GM13977 (cell line): ENCODE measurements at regions not wholly inside any gene's neighbourhood (a gene's known extent, or its start where the extent isn't known, plus 50 kb on each side); places are given as distances from the start of the nearest gene placed in this dataset.
A peak's percentile ranks its signal among the peaks of the same experiment; 100 is the strongest.

Experiments
- DNase-seq: peaks from one replicate; pipeline ENCODE4 v3.0.0; 2012; ENCODE audit warnings: low spot score
- in situ Hi-C: fragments of 300-500 bp; cut with MboI; formaldehyde crosslinking; loops from one replicate; pipeline ENCODE4 v1.12.0; 2022; ENCODE audit warnings: low sequenced_read_pairs, low pct_unique_long_range_greater_than_20kb, mixed read lengths, inconsistent platforms; ENCODE audit not compliant: unreplicated experiment
- TF ChIP-seq, protein P1 (sequence below): IDR thresholded peaks from 2 replicates; pipeline ENCODE4 v1.5.1; 2012; ENCODE audit warnings: mild to moderate bottlenecking, control low read depth; ENCODE audit not compliant: insufficient read depth; ENCODE audit errors: extremely low read depth, missing control alignments

DNA sequence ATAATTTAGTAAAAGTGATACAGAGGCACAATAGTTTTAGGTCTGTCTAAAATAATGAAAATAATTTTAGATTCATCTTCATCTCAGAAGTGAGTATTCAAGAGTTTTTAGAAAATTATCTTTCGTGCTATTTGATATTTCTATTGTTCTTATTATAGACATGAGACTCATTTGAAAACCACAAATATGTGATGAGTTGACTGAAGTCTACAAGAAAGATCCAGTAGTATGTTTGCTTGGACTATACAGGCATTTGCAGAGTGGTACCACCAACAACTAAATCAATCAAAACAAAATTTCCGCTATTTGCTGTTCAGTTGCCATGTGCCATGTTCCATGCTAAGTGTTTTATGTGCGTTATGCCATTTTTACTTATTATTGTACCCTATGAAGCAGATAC is 1318.5 kb downstream of the STIM2 start:
- TF ChIP-seq, protein P1, sequence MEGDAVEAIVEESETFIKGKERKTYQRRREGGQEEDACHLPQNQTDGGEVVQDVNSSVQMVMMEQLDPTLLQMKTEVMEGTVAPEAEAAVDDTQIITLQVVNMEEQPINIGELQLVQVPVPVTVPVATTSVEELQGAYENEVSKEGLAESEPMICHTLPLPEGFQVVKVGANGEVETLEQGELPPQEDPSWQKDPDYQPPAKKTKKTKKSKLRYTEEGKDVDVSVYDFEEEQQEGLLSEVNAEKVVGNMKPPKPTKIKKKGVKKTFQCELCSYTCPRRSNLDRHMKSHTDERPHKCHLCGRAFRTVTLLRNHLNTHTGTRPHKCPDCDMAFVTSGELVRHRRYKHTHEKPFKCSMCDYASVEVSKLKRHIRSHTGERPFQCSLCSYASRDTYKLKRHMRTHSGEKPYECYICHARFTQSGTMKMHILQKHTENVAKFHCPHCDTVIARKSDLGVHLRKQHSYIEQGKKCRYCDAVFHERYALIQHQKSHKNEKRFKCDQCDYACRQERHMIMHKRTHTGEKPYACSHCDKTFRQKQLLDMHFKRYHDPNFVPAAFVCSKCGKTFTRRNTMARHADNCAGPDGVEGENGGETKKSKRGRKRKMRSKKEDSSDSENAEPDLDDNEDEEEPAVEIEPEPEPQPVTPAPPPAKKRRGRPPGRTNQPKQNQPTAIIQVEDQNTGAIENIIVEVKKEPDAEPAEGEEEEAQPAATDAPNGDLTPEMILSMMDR = no peak
- no peak for DNase-seq
- in situ Hi-C loops = no loop called here

DNA sequence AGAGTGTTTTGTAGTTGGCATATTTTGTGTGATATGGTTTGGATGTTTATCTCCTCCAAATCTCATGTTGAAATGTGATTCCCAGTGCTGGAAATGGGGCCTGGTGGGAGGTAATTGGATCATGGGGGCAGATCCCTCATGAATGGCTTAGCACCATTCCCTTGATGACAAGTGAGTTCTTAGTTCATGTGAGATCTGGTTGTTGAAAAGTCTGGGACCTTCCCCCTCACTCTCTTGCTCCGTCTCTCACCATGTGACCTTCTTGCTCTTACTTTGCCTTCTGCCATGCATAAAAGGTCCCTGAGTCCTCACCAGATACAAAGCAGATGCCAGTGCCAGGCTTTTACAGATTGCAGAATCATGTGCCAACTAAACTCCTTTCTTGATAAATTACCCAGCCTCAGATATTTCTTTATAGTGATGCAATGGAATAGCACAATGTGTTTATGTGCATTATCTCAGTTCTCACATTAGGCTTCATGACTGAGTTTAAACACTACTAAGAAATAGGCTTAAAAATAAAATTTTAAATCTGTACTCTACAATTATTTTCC is 1348.8 kb downstream of the STIM2 start:
- in situ Hi-C loops = no loop called here
- no peak for DNase-seq
- TF ChIP-seq, protein P1 = no peak

DNA sequence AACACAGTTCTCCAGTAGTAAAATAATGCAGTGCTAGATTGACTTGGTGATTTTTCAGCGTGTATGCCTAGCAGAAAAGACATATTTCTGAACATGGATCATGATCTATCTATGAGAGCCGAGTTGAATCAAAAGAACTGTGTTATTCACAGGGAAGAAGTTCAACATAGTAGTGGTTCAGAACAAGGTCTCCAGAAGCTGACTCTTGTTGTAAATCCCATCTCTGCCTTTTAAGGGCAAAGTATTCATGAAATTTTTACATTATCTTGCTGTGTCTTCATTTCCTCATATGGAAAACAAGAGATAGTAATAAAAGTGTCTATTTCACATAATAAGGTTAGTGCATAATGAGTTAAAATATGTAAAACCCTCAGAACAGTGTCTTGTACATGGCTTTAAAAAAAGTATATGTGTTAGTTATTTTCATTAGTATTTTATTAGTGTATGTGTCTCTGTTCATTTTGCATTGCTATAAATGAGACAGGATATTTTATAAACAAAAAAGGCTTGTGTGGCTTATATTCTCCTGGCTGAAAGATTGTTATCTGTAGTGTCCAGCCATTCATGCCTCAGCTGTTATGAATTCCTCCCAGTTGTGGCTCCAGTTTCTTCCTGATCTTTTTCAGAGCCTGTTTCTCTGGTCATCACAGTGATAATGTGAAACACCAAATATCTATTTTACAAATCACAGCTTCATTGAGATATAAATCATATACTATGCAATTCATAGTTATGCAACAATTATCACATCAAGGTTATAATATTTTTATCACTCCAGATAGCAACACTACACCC is 1351.2 kb downstream of the STIM2 start:
- no peak for DNase-seq
- TF ChIP-seq, protein P1 = no peak
- in situ Hi-C loops = no loop called here

DNA sequence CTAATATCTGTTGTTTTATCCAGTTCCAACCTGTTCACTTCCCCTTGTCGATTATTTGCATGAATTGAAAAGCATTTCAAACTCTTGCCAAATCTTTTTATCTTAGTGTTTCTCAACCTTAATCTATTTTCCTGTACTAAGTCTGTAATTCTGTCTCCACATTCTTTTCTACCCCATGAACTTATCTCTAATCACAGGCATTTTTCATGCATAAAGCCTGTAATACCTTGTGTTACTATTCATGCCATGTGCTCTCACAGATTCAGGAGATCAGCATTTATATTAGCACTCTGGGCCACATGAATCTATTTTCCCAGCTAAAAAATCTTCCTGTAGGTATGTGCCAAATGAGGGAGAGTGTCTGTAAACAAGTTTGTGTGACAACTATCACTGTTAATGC is 1360.9 kb downstream of the STIM2 start:
- TF ChIP-seq, protein P1 = no peak
- in situ Hi-C loops = no loop called here

DNA sequence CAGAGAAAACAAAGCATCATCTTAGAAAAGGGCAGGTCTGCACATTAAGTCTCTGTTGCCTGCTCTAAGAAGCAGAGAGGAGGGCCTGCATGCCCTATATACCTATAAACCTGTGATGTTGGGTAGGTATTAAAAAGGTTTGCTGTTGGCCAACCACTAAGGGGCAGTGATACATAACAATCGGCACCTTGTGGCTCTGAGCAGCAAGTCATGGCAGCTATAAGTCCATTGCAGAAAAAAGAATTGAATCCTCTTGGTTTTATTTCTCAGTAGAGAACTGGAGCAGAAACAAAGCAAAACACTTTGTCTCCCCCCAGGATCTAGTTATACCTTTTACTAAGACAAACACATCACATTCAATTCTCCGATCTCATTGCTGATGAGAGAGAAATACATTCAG is 1364.4 kb downstream of the STIM2 start:
- in situ Hi-C loops = no loop called here
- TF ChIP-seq, protein P1 = peak; percentile 40
- DNase-seq = no peak

More for the DNA sequence above, 1360.9 kb downstream of the STIM2 start:
- no peak for DNase-seq

DNA sequence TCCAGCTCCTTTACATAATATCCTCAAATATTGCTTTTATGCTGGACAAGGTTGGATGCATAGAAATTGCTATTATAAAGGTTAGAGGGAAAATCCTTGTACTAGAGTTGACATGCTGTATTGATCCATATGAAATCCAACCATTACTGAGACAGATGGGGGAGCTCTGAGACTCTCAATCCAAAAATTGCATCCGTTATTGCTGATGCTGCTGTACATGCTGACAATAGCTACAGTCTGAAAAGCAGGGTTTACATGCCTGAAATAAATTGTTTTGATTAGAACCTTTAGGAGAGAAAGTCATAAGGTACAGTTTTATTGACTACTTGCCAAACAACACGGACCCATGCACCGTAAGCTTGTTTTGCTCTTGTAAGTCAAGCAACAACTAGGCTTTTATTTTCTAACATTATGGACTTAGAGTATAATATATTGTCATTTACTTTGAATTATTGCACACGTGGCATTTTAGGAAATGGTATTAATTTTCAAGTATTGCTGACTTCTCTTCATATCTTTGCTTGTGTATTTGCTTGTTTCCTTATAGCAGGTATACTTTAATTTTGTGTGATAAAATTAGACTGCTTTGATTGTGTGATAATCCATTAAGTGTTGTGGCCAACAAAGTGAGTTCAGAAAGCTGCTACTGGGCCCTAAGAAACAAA is 1365.2 kb downstream of the STIM2 start:
- in situ Hi-C loops = no loop called here
- TF ChIP-seq, protein P1 = no peak
- no peak for DNase-seq
